Retina (tissue), 1 donor: ENCODE measurements at regions not wholly inside any gene's neighbourhood (a gene's known extent, or its start where the extent isn't known, plus 50 kb on each side); places are given as distances from the start of the nearest gene placed in this dataset.

Experiments used
- DNase-seq: peaks from one replicate; pipeline ENCODE4 v3.0.0-alpha.2; 2016

GRCh38 chr20:60132162-60132826, 174.1 kb downstream of the CDH26 start:
- no peak for DNase-seq

GRCh38 chr20:60132827-60133670, 174.8 kb downstream of the CDH26 start:
- no peak for DNase-seq

DNA sequence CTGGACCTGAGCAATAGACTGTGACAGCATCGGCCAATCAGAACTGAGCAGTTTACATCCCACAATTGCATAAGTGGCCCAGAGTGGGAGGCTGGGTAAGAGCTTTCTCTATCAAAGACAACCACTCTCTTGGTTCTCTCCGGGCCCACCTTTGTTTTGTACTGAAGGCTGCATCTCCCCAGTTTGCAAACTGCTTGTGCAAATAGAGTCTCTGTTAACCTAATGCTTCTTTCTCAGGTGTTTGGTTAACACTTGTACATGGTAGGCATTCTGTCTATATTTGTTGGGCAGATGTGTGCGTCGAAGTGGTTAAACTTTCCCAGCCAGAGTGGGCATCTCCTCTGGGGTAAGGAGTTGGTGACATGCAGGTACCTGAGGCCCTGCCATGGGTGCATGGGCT, 177.1 kb downstream of the CDH26 start:
- DNase-seq = no peak

GRCh38 chr20:60136645-60137401, 178.6 kb downstream of the CDH26 start:
- no peak for DNase-seq

DNA sequence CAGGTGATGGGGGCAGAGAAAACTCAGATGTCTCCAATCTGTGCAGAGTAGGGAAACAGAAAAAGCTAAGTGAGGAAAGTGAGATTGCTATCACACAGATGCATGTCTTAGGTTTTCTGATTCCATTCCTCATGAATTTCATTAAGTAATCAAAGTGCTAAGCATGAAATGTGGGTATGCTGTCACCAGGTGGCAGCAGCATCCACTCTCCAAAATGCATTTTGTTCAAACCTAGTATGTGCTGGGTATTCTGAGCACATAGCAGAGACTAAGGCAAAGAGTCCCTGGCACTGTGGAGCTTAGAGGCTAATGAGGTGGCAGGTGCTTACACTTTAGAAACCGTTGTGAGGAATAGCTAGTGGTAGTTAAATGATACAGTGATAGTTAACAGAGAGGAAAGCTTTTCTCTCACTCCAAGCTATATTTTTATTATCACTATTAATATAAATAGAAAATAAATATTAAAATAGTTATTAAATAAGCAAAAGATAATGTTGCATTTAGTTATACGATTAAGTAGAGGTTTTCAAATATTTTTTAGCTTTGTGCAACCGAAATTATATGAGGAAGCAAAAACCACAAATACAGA, 179.5 kb downstream of the CDH26 start:
- no peak for DNase-seq

DNA sequence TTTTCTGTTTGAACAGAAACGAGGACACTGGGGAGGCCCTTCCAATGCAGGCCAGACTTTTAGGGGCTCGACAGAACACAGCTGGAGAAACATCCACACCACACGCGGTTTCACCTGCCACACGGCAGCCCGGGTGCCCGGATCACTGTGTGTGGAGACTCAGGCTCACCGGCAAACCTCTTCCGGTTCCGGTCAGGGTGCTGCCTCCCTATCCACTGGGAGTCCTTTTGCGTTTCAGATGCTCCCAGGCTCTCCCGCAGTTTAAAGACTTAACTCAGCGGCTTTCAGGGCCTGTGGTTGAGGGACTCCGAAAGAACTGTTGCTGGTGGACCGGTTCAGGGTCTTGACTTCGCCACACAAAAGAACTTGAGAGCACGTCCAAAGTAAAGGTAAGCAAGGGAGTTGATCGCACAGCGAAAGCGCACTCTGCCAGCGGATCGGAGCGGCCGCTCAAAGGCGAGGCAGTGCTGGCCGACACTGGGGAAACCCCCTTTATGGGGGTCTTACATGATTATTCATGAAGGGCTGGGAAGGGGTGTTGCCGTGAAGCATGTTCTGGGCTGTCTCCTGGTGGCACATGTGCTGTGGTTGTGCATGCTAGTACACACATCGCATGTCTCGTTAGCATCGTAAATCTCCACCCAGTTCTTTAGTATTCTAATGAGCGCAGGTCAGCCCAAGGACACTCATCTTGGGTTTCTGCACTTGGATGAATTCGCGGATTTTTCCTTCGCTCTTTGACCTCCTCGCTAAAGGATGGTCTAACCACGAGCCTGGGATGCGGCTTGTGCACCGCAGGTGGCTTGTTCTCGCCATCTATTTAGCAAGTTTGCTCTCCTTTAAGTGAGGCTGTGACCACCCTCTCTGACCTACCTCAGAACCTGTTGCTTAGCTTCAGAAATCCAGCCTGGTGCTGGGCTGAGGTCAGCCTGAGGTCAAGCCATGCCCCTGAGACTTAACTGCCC, 180.3 kb downstream of the CDH26 start:
- peak; percentile 57 for DNase-seq

DNA sequence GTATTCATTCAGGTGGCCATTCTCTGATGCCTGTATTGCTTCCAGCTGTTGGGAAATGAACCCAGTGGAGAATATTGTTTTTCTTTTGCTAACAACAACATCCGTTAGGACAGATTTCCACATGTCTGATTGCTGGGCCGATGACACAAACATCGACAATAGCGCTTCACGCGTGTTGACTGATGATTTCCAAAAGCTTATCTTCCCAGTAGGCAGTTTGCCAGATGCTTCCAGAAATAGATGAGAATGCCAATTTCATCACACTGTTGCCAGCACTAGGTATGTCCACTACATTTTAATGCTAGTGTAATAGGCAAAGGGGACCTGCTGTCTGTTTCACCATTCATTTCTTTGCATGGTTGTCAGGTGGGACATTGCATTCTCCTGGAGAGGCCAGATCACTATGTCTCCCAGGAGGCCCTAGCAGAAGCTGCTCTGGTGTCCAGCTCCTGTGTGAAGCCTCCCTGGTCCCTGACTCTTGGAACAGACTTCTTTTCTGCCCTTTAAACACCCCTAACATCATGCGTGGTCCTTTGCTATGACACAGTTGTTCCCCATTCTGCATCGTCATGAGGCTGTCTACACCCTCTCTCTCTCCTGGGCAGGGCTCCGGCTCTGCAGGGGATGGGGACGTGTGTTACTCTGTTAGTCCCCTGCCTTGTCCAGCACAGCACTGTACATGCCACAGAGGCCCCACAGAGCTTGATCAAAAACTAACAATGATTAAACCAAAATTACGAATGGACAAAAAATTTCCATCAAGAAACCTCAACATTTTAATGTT, 181.6 kb downstream of the CDH26 start:
- no peak for DNase-seq

GRCh38 chr20:60142587-60142986, 184.4 kb downstream of the CDH26 start:
- DNase-seq = no peak

DNA sequence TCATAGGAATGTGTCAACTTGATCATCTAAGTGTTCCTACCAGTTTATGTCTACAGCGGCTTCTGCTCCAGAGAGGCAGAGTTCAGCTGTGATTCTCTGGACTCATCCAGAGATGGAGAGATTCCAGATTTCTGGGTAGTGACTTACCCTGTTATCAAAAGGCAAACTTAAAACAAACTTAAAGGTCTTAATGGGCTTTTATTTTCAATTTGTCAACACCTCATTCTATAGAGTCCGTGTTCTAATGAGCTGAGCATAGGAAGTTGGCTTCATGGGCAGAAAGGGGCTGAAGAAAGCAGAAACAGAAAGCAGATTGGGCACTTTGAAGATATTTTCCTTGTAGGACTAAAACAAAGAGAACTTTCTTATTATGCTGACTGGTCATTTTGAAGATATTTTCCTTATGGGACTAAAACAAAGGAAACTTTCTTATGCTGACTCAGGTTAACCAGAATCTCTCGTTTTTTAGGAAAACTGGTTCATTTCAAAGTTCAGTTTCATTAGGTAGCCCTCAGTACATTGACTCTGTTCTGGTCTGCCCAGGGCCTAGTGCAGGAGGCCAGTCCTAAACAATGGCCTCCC, 185.1 kb downstream of the CDH26 start:
- no peak for DNase-seq

- no peak for DNase-seq
Observed at GRCh38 chr20:60144404-60144803, 186.2 kb downstream of the CDH26 start.

DNA sequence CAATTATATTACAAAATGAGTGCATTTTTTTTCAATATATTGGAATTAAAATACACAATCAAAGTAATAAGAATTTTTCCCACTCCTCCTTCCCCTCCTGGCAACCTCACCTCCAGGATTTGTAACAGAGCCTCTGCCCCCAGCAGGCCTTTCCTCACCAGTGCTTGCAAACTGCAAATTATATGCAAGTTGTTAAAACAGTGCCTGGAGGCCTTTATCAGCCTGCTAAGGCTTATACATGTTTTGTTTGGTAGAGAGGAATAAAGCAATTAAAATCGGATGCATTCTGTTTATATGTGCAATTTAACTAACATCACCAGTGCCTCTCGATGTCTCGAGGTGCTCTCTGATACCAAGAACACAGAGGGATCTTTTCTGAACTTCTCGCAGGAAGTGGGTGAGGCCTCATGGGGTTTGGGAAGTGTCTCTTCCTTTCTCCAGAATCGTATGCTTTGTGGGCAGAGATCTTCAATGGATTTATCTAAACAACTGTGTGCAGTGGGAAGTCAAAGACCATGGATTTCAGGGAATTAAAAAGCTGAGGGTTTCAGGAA, 186.8 kb downstream of the CDH26 start:
- DNase-seq = no peak

DNA sequence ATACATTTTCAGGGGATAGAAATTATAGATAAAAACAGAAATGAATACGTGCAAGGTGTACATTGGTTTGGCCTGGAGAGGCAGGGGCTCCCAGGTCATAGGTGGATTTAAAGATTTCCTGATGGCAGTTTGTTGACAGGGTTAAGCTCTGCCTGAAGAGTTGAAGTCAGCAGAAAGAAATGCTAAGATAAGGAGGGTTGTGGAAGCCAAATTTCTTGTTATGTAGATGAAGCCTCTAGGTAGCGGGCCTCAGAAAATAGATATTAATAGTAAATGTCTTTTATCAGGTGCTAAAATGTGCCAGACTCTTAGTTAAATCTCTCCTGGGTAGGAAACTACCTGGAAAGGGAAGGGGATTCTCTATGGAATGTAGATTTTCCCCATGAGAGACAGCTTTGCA, 188.8 kb downstream of the CDH26 start:
- DNase-seq = no peak

- DNase-seq = no peak
Observed at GRCh38 chr20:60148885-60149284, 190.7 kb downstream of the CDH26 start.

GRCh38 chr20:60152792-60153191, 194.6 kb downstream of the CDH26 start:
- DNase-seq = no peak

- no peak for DNase-seq
Observed at GRCh38 chr20:60160451-60161145, 202.4 kb downstream of the CDH26 start.

DNA sequence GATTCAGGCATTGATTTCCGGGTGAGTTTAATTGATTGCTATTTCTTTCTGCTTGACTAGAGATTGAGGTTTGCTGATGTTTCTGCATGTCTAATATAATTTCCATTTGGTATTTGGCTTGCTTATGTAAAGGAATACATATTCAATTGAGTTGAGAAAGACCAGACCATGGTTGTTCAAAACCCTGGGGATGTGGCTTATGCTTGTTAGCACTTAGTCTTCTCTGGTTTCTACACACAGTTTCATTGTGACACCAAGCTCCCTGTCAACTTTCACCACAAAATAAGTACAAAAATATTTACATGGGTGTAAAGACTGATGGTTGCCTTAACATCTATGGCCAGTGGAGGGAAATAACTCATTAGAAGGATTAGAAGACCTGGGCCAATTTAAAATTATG, 209.6 kb downstream of the CDH26 start:
- DNase-seq = no peak

DNA sequence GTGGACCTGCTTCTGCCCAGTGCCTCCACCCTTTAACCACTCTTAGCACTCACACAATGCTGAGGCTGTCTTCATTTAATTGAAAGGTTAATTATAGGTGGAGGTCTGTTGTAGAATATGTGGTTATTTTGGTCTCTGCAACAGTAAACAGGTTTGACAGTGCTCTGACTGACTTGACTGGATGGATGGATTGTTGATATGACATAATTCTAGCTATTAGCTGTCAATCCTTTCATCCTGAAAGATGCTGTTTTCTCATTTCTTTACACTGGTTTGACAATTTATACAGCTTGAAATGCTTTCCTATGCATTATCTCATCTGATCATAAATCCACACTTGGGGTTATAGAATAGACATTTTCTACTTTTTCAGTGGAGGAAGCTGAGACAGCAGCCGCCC, 210.7 kb downstream of the CDH26 start:
- DNase-seq = no peak

DNA sequence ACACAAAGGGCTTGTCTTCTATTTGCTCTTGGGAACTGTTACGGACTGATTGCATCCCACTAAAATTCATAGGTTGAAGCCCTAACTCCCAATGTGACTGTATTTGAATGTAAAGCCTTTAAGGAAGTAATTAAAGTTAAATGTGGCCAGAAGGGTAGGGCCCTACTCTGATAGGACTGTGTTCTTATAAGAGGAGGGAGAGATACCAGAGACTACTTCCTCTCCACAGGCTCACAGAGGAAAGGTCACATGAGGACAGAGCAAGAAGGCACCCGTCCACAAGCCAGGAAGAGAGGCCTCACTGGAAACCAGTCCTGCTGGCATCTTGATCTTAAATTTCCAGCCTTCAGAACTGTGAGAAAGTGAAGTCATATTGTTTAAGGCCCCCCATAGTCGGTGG, 211.9 kb downstream of the CDH26 start:
- no peak for DNase-seq

- no peak for DNase-seq
Observed at GRCh38 chr20:60171313-60171712, 213.1 kb downstream of the CDH26 start.

GRCh38 chr20:60171738-60172137, 213.5 kb downstream of the CDH26 start:
- DNase-seq = no peak
